PC-9 (cell line): ENCODE measurements at regions not wholly inside any gene's neighbourhood (a gene's known extent, or its start where the extent isn't known, plus 50 kb on each side); places are given as distances from the start of the nearest gene placed in this dataset.

Source experiments
- CTCF ChIP-seq: fragments of 200-600 bp; sonication (generic); conservative IDR thresholded peaks from 2 replicates; pipeline ENCODE4 v1.6.1; 2017; ENCODE audit warnings: mixed run types, antibody characterized with exemption, mild to moderate bottlenecking, moderate library complexity
- EZH2 ChIP-seq: fragments of 200-600 bp; sonication (generic); IDR thresholded peaks from 2 replicates; pipeline ENCODE4 v1.8.0; 2017; ENCODE audit warnings: antibody characterized with exemption, low read depth

- TF ChIP-seq CTCF (no peak), EZH2 (no peak)
Measured at GRCh38 chr2:212926940-212927339, 224.5 kb downstream of the IKZF2 start.
